GM12891 (cell line): ENCODE measurements at regions not wholly inside any gene's neighbourhood (a gene's known extent, or its start where the extent isn't known, plus 50 kb on each side); places are given as distances from the start of the nearest gene placed in this dataset.

Experiments used
- DNase-seq: peaks from one replicate; pipeline ENCODE4 v3.0.0; 2011; ENCODE audit warnings: low spot score; ENCODE audit not compliant: insufficient read length
- FAIRE-seq: peaks from 2 replicates; lab custom pipeline; 2011; peaks lifted over from hg19 to GRCh38; lab: Jason Lieb, UNC
- PAX5 ChIP-seq: IDR thresholded peaks from 2 replicates; pipeline ENCODE4 v1.6.1; 2011; ENCODE audit warnings: low read length, moderate library complexity, mild to moderate bottlenecking; ENCODE audit not compliant: insufficient read depth, severe bottlenecking
- POLR2A ChIP-seq: IDR thresholded peaks from 2 replicates; pipeline ENCODE4 v1.6.1; 2011; ENCODE audit warnings: low read depth, low read length, control low read depth
- POLR2AphosphoS5 ChIP-seq: IDR thresholded peaks from 2 replicates; pipeline ENCODE4 v1.6.1; 2011; ENCODE audit warnings: low read depth, low read length, control low read depth
- POU2F2 ChIP-seq: IDR thresholded peaks from 2 replicates; pipeline ENCODE4 v1.6.1; 2011; ENCODE audit warnings: low read depth, mild to moderate bottlenecking, control low read depth, low read length, moderate library complexity
- SPI1 ChIP-seq: IDR thresholded peaks from 2 replicates; pipeline ENCODE4 v1.6.1; 2011; ENCODE audit warnings: low read depth, low read length, control low read depth
- TAF1 ChIP-seq: IDR thresholded peaks from 2 replicates; pipeline ENCODE4 v1.6.1; 2011; ENCODE audit warnings: low read depth, low read length, control low read depth

DNA sequence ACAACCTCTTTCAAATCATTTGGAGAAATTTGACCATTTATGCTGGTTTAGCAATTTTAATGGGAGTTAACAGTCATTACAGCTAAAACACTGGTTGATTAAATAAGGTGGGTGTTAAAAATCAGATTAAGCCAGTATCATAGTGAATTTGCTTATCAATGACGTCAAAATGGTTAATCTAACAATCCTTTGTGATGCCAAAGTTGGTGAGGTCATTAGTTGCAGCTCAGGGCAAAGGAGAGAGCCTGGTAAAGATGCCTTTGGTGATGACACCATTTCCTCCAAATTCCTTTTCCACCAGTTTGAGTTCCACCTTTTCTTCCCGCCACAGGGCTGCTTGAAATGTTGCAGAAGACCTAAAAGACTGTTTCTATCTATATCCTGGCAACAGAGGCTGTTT, 757.1 kb upstream of the PIK3C3 start:
- TF ChIP-seq POU2F2 (no peak), POLR2A (no peak), SPI1 (no peak), PAX5 (no peak), TAF1 (no peak), POLR2AphosphoS5 (no peak)
- no peak for FAIRE-seq
- DNase-seq, result no peak

DNA sequence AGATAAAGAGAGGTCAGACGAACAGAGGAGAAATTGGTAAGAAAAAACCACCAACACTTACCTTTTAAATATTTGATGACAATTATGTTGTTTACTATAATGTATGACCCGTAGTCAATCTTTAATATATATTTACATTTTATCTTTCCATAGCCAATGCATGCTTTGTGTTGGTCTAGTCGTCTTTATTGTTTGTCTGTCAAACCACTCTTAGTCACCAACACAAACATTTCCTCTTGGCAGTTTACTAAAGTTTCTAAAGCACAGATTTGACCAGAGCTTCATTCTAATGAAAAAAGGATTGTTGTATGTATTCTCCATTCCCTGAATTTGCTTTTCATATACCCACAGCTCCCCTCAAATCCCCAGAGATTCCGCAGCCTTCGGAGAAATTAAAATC, 784.7 kb upstream of the PIK3C3 start:
- no peak for FAIRE-seq
- no peak for DNase-seq
- TF ChIP-seq SPI1 (no peak), POLR2A (no peak), POU2F2 (no peak), PAX5 (no peak), TAF1 (no peak), POLR2AphosphoS5 (no peak)

DNA sequence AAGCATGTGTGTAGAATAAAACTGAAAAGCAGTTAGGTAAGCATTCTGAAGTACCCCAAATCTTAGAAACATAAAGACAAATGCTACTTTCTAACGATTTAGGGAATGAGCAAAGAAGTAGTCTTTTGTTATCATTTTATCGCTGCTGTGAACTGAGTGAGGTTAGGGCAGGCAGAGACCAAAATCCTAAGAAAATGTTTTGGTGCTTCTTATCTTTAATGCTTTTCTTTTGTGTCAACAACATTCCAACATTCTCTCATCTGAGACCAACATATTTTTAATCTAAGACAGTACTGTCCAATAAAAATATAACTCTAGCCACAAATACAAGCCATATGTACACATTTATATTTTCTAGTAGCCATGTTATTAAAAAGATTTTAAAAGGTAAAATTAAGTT, 789.4 kb upstream of the PIK3C3 start:
- DNase-seq, result no peak
- TF ChIP-seq POU2F2, result no peak
- TF ChIP-seq TAF1, result no peak
- no peak for TF ChIP-seq POLR2AphosphoS5
- no peak for TF ChIP-seq PAX5
- no peak for TF ChIP-seq POLR2A
- no peak for TF ChIP-seq SPI1
- no peak for FAIRE-seq

DNA sequence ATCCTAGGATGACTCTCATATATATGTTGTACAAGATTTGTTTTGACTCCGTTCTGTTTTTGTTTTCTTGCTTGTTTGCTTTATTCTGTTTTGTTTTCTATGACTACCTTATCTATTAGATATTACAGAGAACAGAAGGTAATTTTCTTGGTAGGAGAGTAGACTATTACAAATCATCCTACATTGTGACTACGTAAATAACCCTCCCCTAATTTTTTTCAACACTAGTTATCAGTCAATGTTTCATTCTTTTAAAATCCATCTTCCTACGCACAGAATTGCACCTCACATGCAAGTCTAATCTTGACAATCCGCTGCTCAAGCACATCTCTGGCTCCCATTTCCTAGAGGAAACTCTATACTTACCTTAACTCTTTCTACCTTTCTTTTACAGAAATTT, 792.3 kb upstream of the PIK3C3 start:
- DNase-seq (no peak), FAIRE-seq (no peak)
- TF ChIP-seq POLR2A (no peak), POU2F2 (no peak), SPI1 (no peak), TAF1 (no peak), PAX5 (no peak), POLR2AphosphoS5 (no peak)

DNA sequence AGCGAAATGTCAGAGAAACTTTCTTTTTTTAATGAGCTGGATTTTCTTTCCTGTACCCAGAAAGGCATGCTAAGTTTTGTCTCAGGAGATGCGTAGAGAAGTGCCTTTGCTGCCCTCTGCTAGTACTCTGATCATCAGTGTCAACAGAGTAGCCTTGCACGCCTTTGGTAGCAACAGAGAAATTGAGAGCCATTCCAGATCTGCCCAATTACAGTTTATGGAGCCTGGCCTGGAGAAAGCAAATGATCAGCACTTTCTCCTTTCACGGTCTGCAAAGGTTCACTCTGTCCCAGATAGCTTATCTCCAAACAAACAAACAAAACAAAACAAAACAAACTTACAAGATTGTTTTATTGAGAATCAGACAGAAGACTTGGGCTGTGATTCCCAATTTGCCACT, 792.8 kb upstream of the PIK3C3 start:
- no peak for TF ChIP-seq PAX5
- no peak for TF ChIP-seq TAF1
- no peak for TF ChIP-seq SPI1
- TF ChIP-seq POLR2AphosphoS5, result no peak
- TF ChIP-seq POU2F2, result no peak
- TF ChIP-seq POLR2A, result no peak
- FAIRE-seq, result no peak

DNA sequence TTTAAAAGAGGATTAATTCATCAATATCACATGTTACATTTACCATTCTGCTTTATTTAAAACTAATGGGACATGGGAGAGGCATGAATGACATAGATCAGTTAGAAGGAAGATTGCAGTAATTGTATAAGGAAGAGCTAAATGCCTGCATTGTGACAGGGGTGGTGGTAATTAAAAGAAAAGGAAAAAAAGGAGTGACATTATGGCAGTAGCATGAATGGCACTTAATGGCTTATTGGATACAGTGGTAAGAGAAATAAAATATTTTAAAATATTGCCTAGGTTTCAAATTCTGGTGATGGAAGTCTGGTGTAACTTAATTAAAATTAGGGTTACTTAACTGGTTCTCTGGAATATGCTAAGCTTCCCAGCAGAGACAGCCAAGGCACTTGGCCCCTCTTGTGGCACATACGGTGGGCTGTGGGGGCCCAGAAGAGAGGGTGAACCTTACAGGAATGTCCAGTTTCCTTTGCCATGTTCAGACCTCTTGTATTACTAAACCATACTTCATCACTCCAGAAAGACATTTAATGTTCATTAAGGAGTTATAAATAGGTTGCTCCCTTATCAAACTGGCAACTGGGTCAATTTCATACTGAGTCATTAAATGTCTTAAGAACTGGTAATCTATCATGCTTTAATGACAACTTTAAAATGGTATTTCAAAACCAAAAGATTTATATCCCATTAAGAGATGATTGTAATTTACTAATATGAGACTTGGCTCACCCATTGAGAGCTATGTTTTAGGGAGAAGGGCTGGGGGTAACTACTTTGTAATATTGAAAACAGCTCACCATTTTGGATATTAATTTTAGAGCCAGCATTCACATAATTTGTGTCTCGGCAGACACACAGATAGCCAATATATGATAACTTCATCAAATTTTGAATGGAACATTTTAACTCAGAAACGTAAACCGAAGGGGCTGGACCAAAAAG, 798.9 kb upstream of the PIK3C3 start:
- DNase-seq, result no peak
- TF ChIP-seq TAF1 (no peak), POLR2AphosphoS5 (no peak), POLR2A (no peak), POU2F2 (no peak), SPI1 (no peak), PAX5 (no peak)
- no peak for FAIRE-seq

More for the DNA sequence above, 792.8 kb upstream of the PIK3C3 start:
- no peak for DNase-seq

DNA sequence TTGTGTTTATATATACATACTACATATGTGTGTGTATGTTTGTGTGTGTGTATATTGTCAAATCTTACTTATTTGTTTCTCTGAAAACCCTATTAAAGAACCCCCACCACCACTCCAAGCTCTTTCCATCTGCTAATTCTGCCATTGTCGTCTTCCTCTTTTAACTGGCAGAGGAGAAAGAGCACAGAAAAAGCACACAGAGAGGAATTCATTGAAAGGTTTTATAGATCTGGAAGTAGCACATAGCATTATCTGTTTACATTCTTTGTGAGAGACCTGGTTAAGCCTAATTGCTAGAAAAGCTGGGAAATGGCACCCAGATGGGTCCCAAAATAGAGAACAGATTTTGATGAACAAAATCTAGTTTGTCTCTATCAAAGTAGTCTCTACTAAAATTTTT, 800.0 kb upstream of the PIK3C3 start:
- FAIRE-seq, result no peak
- TF ChIP-seq POU2F2 (no peak), POLR2A (no peak), SPI1 (no peak), POLR2AphosphoS5 (no peak), TAF1 (no peak), PAX5 (no peak)
- no peak for DNase-seq

DNA sequence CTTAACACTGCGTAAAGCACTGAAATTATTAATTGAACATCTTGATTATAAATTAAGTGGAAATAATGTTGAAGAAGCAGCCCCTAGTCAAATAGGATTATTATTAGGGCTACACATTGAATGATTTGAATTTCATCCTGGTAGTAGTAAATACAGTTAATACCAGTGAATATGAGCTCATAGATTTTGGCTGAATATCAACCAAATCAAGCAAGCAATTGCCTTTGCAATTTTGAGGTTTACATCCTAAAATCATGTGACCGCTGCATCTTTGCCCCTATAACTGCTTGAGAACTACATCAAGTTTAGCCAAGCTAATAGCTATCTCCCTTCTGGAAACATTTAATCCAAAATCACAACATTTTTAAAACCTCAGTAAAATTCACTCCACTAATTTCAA, 801.2 kb upstream of the PIK3C3 start:
- DNase-seq (no peak), FAIRE-seq (no peak)
- TF ChIP-seq POU2F2 (no peak), POLR2AphosphoS5 (no peak), PAX5 (no peak), TAF1 (no peak), POLR2A (no peak)

DNA sequence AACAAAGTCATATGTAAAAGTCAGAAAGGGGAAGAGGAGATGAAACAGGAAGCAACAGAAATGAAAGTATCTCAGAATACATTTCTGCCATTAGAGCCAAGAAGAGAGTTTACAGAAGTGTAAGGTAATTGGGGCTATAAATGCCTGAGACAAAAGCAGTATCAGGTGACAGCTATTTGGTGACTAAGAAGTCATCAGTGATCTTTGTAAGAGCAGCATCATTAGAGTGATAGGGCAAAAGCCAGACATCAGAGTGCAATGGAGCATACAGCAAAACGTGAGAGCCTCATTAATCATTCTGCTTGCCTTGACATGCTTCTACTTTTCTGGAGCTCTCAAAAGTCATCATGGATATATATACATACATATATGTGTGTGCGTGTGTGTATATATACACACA, 804.7 kb upstream of the PIK3C3 start:
- DNase-seq (no peak), FAIRE-seq (no peak)

DNA sequence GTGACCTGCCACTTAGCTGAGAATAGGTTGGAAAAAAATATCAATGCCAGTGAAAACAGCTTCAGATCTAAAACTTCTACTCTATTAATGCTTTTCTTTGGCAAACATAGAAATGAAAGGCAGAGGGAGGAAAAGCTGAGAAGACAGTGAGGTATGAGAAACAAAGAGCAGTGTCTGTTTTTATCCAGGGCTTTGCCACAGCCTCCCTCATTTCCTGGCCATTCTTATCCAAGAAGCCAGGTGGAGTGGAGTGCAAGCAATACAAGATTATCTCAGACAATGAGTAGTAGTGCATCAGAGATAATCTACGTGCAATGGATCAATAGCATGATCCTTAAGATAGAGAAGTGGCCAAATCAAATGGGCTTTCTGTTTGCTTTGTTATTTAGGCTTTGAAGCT, 808.7 kb upstream of the PIK3C3 start:
- no peak for FAIRE-seq
- no peak for DNase-seq
- TF ChIP-seq POLR2AphosphoS5 (no peak), SPI1 (no peak), PAX5 (no peak), POLR2A (no peak), TAF1 (no peak), POU2F2 (no peak)

More for the DNA sequence above, 804.7 kb upstream of the PIK3C3 start:
- no peak for TF ChIP-seq POU2F2
- TF ChIP-seq PAX5, result no peak
- TF ChIP-seq SPI1, result no peak
- TF ChIP-seq POLR2A, result no peak
- no peak for TF ChIP-seq POLR2AphosphoS5
- no peak for TF ChIP-seq TAF1
